ENCODE measurements at regions not wholly inside any gene's neighbourhood (a gene's known extent, or its start where the extent isn't known, plus 50 kb on each side); places are given as distances from the start of the nearest gene placed in this dataset.

- TF ChIP-seq MAX (IDR thresholded peaks at IDR 0.05) (no peak), HNF4A (conservative IDR thresholded peaks at IDR 0.05) (no peak), NR2F2 (IDR thresholded peaks at IDR 0.05) (no peak), RAD21 (IDR thresholded peaks at IDR 0.05) (no peak), GABPA (IDR thresholded peaks at IDR 0.05 in 1 of 2, conservative IDR thresholded peaks at IDR 0.05 in 1 of 2) (no peak), EGR1 (IDR thresholded peaks at IDR 0.05; ENCODE audit: low read depth in 2 of 2) (no peak)
- TF ChIP-seq, protein P1, sequence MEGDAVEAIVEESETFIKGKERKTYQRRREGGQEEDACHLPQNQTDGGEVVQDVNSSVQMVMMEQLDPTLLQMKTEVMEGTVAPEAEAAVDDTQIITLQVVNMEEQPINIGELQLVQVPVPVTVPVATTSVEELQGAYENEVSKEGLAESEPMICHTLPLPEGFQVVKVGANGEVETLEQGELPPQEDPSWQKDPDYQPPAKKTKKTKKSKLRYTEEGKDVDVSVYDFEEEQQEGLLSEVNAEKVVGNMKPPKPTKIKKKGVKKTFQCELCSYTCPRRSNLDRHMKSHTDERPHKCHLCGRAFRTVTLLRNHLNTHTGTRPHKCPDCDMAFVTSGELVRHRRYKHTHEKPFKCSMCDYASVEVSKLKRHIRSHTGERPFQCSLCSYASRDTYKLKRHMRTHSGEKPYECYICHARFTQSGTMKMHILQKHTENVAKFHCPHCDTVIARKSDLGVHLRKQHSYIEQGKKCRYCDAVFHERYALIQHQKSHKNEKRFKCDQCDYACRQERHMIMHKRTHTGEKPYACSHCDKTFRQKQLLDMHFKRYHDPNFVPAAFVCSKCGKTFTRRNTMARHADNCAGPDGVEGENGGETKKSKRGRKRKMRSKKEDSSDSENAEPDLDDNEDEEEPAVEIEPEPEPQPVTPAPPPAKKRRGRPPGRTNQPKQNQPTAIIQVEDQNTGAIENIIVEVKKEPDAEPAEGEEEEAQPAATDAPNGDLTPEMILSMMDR (IDR thresholded peaks at IDR 0.05; ENCODE audit: low read depth, low read length, missing input control): no peak
- TF ChIP-seq, protein P2, sequence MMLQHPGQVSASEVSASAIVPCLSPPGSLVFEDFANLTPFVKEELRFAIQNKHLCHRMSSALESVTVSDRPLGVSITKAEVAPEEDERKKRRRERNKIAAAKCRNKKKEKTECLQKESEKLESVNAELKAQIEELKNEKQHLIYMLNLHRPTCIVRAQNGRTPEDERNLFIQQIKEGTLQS (IDR thresholded peaks at IDR 0.05): no peak
- TF ChIP-seq, protein P3, sequence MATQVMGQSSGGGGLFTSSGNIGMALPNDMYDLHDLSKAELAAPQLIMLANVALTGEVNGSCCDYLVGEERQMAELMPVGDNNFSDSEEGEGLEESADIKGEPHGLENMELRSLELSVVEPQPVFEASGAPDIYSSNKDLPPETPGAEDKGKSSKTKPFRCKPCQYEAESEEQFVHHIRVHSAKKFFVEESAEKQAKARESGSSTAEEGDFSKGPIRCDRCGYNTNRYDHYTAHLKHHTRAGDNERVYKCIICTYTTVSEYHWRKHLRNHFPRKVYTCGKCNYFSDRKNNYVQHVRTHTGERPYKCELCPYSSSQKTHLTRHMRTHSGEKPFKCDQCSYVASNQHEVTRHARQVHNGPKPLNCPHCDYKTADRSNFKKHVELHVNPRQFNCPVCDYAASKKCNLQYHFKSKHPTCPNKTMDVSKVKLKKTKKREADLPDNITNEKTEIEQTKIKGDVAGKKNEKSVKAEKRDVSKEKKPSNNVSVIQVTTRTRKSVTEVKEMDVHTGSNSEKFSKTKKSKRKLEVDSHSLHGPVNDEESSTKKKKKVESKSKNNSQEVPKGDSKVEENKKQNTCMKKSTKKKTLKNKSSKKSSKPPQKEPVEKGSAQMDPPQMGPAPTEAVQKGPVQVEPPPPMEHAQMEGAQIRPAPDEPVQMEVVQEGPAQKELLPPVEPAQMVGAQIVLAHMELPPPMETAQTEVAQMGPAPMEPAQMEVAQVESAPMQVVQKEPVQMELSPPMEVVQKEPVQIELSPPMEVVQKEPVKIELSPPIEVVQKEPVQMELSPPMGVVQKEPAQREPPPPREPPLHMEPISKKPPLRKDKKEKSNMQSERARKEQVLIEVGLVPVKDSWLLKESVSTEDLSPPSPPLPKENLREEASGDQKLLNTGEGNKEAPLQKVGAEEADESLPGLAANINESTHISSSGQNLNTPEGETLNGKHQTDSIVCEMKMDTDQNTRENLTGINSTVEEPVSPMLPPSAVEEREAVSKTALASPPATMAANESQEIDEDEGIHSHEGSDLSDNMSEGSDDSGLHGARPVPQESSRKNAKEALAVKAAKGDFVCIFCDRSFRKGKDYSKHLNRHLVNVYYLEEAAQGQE (IDR thresholded peaks at IDR 0.05): no peak
These were observed 129.8 kb downstream of the KCTD12 start for GRCh38 chr13:76756451-76756850.

Measured in liver (tissue), 3 donors.